ENCODE measurements at regions not wholly inside any gene's neighbourhood (a gene's known extent, or its start where the extent isn't known, plus 50 kb on each side); places are given as distances from the start of the nearest gene placed in this dataset.

- H3K4me1 Mint-ChIP-seq (ENCODE audit: low read depth, unreplicated experiment) = no peaks in the 10 kb centered on the region
- TF ChIP-seq CTCF (IDR thresholded peaks at IDR 0.05; ENCODE audit: insufficient read depth in 1 of 2, low read depth in 1 of 2, low read length in 1 of 2, severe bottlenecking in 1 of 2, unreplicated experiment in 1 of 2) = no peak
- no peaks in the 10 kb centered on the region for H3K9me3 ChIP-seq
- ChIA-PET POLR2A (no interaction called here), CTCF (no interaction called here)
- H3K27me3 ChIP-seq (replicated peaks; ENCODE audit: control insufficient read depth, insufficient read depth, low read length) = peaks cover 1% of the 10 kb centered on the region; the same call in 1 of the 2 replicates
- H3K4me3 Mint-ChIP-seq (ENCODE audit: unreplicated experiment) = no peak overlapping the region
- peaks cover 30% of the 10 kb centered on the region for H3K27me3 Mint-ChIP-seq (ENCODE audit: insufficient read depth, unreplicated experiment)
- no TSS peak for BruUV-seq (replicated peaks)
- no peaks in the 10 kb centered on the region for H3K36me3 Mint-ChIP-seq (ENCODE audit: insufficient read depth, unreplicated experiment)
- H3K27ac Mint-ChIP-seq (ENCODE audit: unreplicated experiment) = no peak overlapping the region
- no peaks in the 10 kb centered on the region for H3K4me1 ChIP-seq
- H3K4me3 ChIP-seq (ENCODE audit: low read depth, low read length) = no peak overlapping the region
- intact Hi-C loops (cut with micrococcal nuclease; ENCODE audit: unreplicated experiment) = no loop called here
- DNase-seq = no peak
- H3K9me3 Mint-ChIP-seq (ENCODE audit: unreplicated experiment) = no peaks in the 10 kb centered on the region
- H3K36me3 ChIP-seq (ENCODE audit: control insufficient read depth, insufficient read depth, low read length) = no peaks in the 10 kb centered on the region
These were observed 376.3 kb downstream of the MTX2 start for GRCh38 chr2:176645494-176645893.

- ChIA-PET CTCF (no interaction called here), POLR2A (no interaction called here)
- DNase-seq = no peak
- Histone ChIP-seq H3K36me3 (ENCODE audit: control insufficient read depth, insufficient read depth, low read length) (no peaks in the 10 kb centered on the region), H3K4me1 (no peaks in the 10 kb centered on the region), H3K27me3 (replicated peaks; ENCODE audit: control insufficient read depth, insufficient read depth, low read length) (peaks cover 1% of the 10 kb centered on the region; the same call in 1 of the 2 replicates), H3K9me3 (no peaks in the 10 kb centered on the region), H3K4me3 (ENCODE audit: low read depth, low read length) (no peak overlapping the region)
- intact Hi-C loops (cut with micrococcal nuclease; ENCODE audit: unreplicated experiment) = no loop called here
- Mint-ChIP-seq H3K9me3 (ENCODE audit: unreplicated experiment) (no peaks in the 10 kb centered on the region), H3K36me3 (ENCODE audit: insufficient read depth, unreplicated experiment) (no peaks in the 10 kb centered on the region), H3K27me3 (ENCODE audit: insufficient read depth, unreplicated experiment) (peaks cover 36% of the 10 kb centered on the region), H3K4me3 (ENCODE audit: unreplicated experiment) (no peak overlapping the region), H3K27ac (ENCODE audit: unreplicated experiment) (no peak overlapping the region), H3K4me1 (ENCODE audit: low read depth, unreplicated experiment) (no peaks in the 10 kb centered on the region)
- no TSS peak for BruUV-seq (replicated peaks)
- no peak for TF ChIP-seq CTCF (IDR thresholded peaks at IDR 0.05; ENCODE audit: insufficient read depth in 1 of 2, low read depth in 1 of 2, low read length in 1 of 2, severe bottlenecking in 1 of 2, unreplicated experiment in 1 of 2)
These were observed 376.9 kb downstream of the MTX2 start for GRCh38 chr2:176646033-176646615.

- Mint-ChIP-seq H3K9me3 (ENCODE audit: unreplicated experiment) (no peaks in the 10 kb centered on the region), H3K27ac (ENCODE audit: unreplicated experiment) (no peak overlapping the region), H3K27me3 (ENCODE audit: insufficient read depth, unreplicated experiment) (peaks cover 36% of the 10 kb centered on the region), H3K4me1 (ENCODE audit: low read depth, unreplicated experiment) (no peaks in the 10 kb centered on the region), H3K4me3 (ENCODE audit: unreplicated experiment) (no peak overlapping the region), H3K36me3 (ENCODE audit: insufficient read depth, unreplicated experiment) (no peaks in the 10 kb centered on the region)
- no TSS peak for BruUV-seq (replicated peaks)
- no peak for TF ChIP-seq CTCF (IDR thresholded peaks at IDR 0.05; ENCODE audit: insufficient read depth in 1 of 2, low read depth in 1 of 2, low read length in 1 of 2, severe bottlenecking in 1 of 2, unreplicated experiment in 1 of 2)
- Histone ChIP-seq H3K27me3 (replicated peaks; ENCODE audit: control insufficient read depth, insufficient read depth, low read length) (peaks cover 1% of the 10 kb centered on the region; the same call in 1 of the 2 replicates), H3K36me3 (ENCODE audit: control insufficient read depth, insufficient read depth, low read length) (no peaks in the 10 kb centered on the region), H3K4me1 (no peaks in the 10 kb centered on the region), H3K9me3 (no peaks in the 10 kb centered on the region), H3K4me3 (ENCODE audit: low read depth, low read length) (no peak overlapping the region)
- intact Hi-C loops (cut with micrococcal nuclease; ENCODE audit: unreplicated experiment) = no loop called here
- ChIA-PET POLR2A (no interaction called here), CTCF (no interaction called here)
- DNase-seq = no peak
These were observed 378.3 kb downstream of the MTX2 start for GRCh38 chr2:176647325-176648165.

Data from Caco-2 (cell line).